HG02610 (cell line): ENCODE measurements at regions not wholly inside any gene's neighbourhood (a gene's known extent, or its start where the extent isn't known, plus 50 kb on each side); places are given as distances from the start of the nearest gene placed in this dataset.

Experiments used
- ATAC-seq: cut with Tn5 transposase; IDR thresholded peaks from one replicate; pipeline ENCODE4 v1.9.1; 2021; ENCODE audit warnings: mild to moderate bottlenecking, moderate library complexity; ENCODE audit not compliant: unreplicated experiment

- no peak for ATAC-seq
Observed at GRCh38 chr9:108386032-108386431, 469.8 kb downstream of the ACTL7B start.

- no peak for ATAC-seq
Observed at GRCh38 chr9:108383796-108384195, 472.0 kb downstream of the ACTL7B start.

- no peak for ATAC-seq
Observed at GRCh38 chr9:108382310-108382709, 473.5 kb downstream of the ACTL7B start.

GRCh38 chr9:108377881-108378280 is 477.9 kb downstream of the ACTL7B start:
- no peak for ATAC-seq

GRCh38 chr9:108377382-108377781 is 478.4 kb downstream of the ACTL7B start:
- no peak for ATAC-seq

- ATAC-seq, result no peak
Observed at GRCh38 chr9:108376140-108376539, 479.6 kb downstream of the ACTL7B start.

GRCh38 chr9:108374626-108375025 is 481.2 kb downstream of the ACTL7B start:
- no peak for ATAC-seq

- no peak for ATAC-seq
Observed at GRCh38 chr9:108367188-108367587, 488.6 kb downstream of the ACTL7B start.

GRCh38 chr9:108363311-108363710 is 492.5 kb downstream of the ACTL7B start:
- no peak for ATAC-seq

- ATAC-seq, result no peak
Observed at GRCh38 chr9:108360304-108360703, 495.5 kb downstream of the ACTL7B start.

GRCh38 chr9:108356806-108357205 is 499.0 kb downstream of the ACTL7B start:
- no peak for ATAC-seq

GRCh38 chr9:108351571-108351970 is 504.2 kb downstream of the ACTL7B start:
- ATAC-seq, result no peak

GRCh38 chr9:108347463-108348188 is 508.2 kb downstream of the ACTL7B start:
- ATAC-seq, result no peak

- no peak for ATAC-seq
Observed at GRCh38 chr9:108345826-108346225, 510.0 kb downstream of the ACTL7B start.

- no peak for ATAC-seq
Observed at GRCh38 chr9:108339251-108339650, 516.5 kb downstream of the ACTL7B start.

- ATAC-seq, result no peak
Observed at GRCh38 chr9:108336575-108336974, 519.2 kb downstream of the ACTL7B start.

- ATAC-seq, result no peak
Observed at GRCh38 chr9:108333530-108333983, 522.2 kb downstream of the ACTL7B start.

- no peak for ATAC-seq
Observed at GRCh38 chr9:108331596-108331995, 524.2 kb downstream of the ACTL7B start.

GRCh38 chr9:108325406-108325805 is 530.4 kb downstream of the ACTL7B start:
- no peak for ATAC-seq

- no peak for ATAC-seq
Observed at GRCh38 chr9:108323615-108324014, 532.2 kb downstream of the ACTL7B start.

GRCh38 chr9:108322326-108323098 is 533.3 kb downstream of the ACTL7B start:
- ATAC-seq, result no peak

- no peak for ATAC-seq
Observed at GRCh38 chr9:108316630-108317029, 539.2 kb downstream of the ACTL7B start.
